K562 (cell line): ENCODE measurements at regions not wholly inside any gene's neighbourhood (a gene's known extent, or its start where the extent isn't known, plus 50 kb on each side); places are given as distances from the start of the nearest gene placed in this dataset.

Experiments
- ATAC-seq: fragments of 200-7000 bp; cut with Tn5 transposase; 3 replicates; pipeline ENCODE4 v1.9.1; 2020; ENCODE audit warnings: moderate library complexity
- BruUV-seq: library from RNA; stranded (reverse); fragments of 400-500 nt; replicated peaks from 2 replicates; lab custom pipeline; 2021; lab: Mats Ljungman, UMichigan
- CTCF ChIA-PET: fragments of 300-600 bp; formaldehyde crosslinking; extraction: SDS; loops from one replicate; lab custom pipeline; 2021; ENCODE audit warnings: low intra/inter-chr PET ratio; lab: Yijun Ruan, JAX
- POLR2A ChIA-PET: fragments of 300-600, 350-650 bp; sonication (Branson Sonifier 250); formaldehyde crosslinking; extraction: SDS; loops from one replicate; lab custom pipeline; 2021; ENCODE audit warnings: antibody characterized with exemption, inconsistent platforms; lab: Yijun Ruan, JAX
- DNase-seq, 4 experiments: peaks; one replicate each; pipeline versions ENCODE4 v3.0.0 to v3.0.0-alpha.2; 2011 to 2018; ENCODE audit warnings: low spot score in 3 of 4, mixed read lengths in 3 of 4; ENCODE audit errors: extremely low read depth in 1 of 4
- FAIRE-seq: peaks from 2 replicates; lab custom pipeline; 2011; peaks lifted over from hg19 to GRCh38; lab: Jason Lieb, UNC
- H2AFZ ChIP-seq: 2 replicates; pipeline ENCODE4 v1.6.0; 2011; ENCODE audit warnings: low read depth, low read length, control low read depth, inconsistent platforms
- H3K27ac ChIP-seq: fragments of 200-600 bp; 3 replicates; pipeline ENCODE4 v1.8.0; 2011; ENCODE audit warnings: low read depth, mild to moderate bottlenecking, control low read depth, inconsistent platforms, low read length, moderate library complexity, mixed read lengths; ENCODE audit errors: extremely low read depth
- H3K27me3 ChIP-seq, 2 experiments: fragments of 300-600 bp in 1 of 2; 2 replicates in 1 of 2; 3 replicates in 1 of 2; pipeline versions ENCODE4 v1.6.0 to v1.8.0; 2011; ENCODE audit warnings: inconsistent platforms in 2 of 2, low read length in 2 of 2, mild to moderate bottlenecking in 1 of 2, mixed read lengths in 1 of 2, moderate library complexity in 1 of 2; ENCODE audit not compliant: control insufficient read depth in 2 of 2, insufficient read depth in 2 of 2
- H3K36me3 ChIP-seq: fragments of 300-600 bp; 3 replicates; pipeline ENCODE4 v1.8.0; 2011; ENCODE audit warnings: mild to moderate bottlenecking, low read length, inconsistent platforms; ENCODE audit not compliant: control insufficient read depth, insufficient read depth
- H3K4me1 ChIP-seq, 2 experiments: fragments of 200-600 bp in 1 of 2; replicated peaks in 1 of 2; 2 replicates in 1 of 2; 3 replicates in 1 of 2; pipeline versions ENCODE4 v1.5.1 to v1.8.0; 2011; ENCODE audit warnings: inconsistent platforms in 2 of 2, low read length in 2 of 2, mild to moderate bottlenecking in 1 of 2, mixed read lengths in 1 of 2, moderate library complexity in 1 of 2; ENCODE audit not compliant: control insufficient read depth in 2 of 2, insufficient read depth in 2 of 2
- H3K4me2 ChIP-seq: 2 replicates; pipeline ENCODE4 v1.6.1; 2011; ENCODE audit warnings: low read length, control low read depth, inconsistent platforms, mixed read lengths; ENCODE audit not compliant: insufficient read depth
- H3K4me3 ChIP-seq: fragments of 200-600 bp; sonication (generic), shearing (Covaris generic); 2 replicates; pipeline ENCODE4 v1.5.1; 2016; ENCODE audit warnings: control low read depth, inconsistent platforms
- H3K79me2 ChIP-seq: fragments of 200-600 bp; 3 replicates; pipeline ENCODE4 v1.8.0; 2011; ENCODE audit warnings: low read length, inconsistent platforms; ENCODE audit not compliant: control insufficient read depth, insufficient read depth
- H3K9ac ChIP-seq, 2 experiments: 2 replicates each; pipeline versions ENCODE4 v1.6.0 to v1.6.1; 2011; ENCODE audit warnings: low read depth in 2 of 2, low read length in 2 of 2, control low read depth in 1 of 2, inconsistent platforms in 1 of 2, mild to moderate bottlenecking in 1 of 2, mixed read lengths in 1 of 2; ENCODE audit not compliant: insufficient read depth in 1 of 2
- H3K9me1 ChIP-seq: one replicate; pipeline ENCODE4 v1.6.0; 2011; ENCODE audit warnings: inconsistent platforms, mild to moderate bottlenecking, low read length, moderate library complexity; ENCODE audit not compliant: control insufficient read depth, insufficient read depth
- H3K9me3 ChIP-seq: replicated peaks from 2 replicates; pipeline ENCODE4 v1.5.1; 2011; ENCODE audit warnings: low read depth, low read length, inconsistent platforms; ENCODE audit not compliant: control insufficient read depth, insufficient read depth
- H4K20me1 ChIP-seq: replicated peaks from 2 replicates; pipeline ENCODE4 v1.6.1; 2011; ENCODE audit warnings: low read length, inconsistent platforms, mixed read lengths; ENCODE audit not compliant: control insufficient read depth, insufficient read depth
- FOS ChIP-seq: IDR thresholded peaks from 3 replicates; pipeline ENCODE4 v1.6.1; 2011; ENCODE audit not compliant: insufficient read length; ENCODE audit errors: extremely low read depth
- HBP1 ChIP-seq: fragments of 450-650 bp; formaldehyde crosslinking; IDR thresholded peaks from 2 replicates; pipeline ENCODE4 v1.4.0; 2022; ENCODE audit warnings: missing genetic modification characterization
- HMGN3 ChIP-seq: IDR thresholded peaks from 2 replicates; pipeline ENCODE4 v1.6.1; 2011; ENCODE audit warnings: borderline replicate concordance, low read depth, mild to moderate bottlenecking, mixed read lengths, low read length; ENCODE audit not compliant: insufficient read length; ENCODE audit errors: extremely low read depth
- NKRF ChIP-seq: fragments of 450-650 bp; IDR thresholded peaks from 2 replicates; pipeline ENCODE4 v1.6.1; 2016; ENCODE audit warnings: borderline replicate concordance
- SMARCA4 ChIP-seq: fragments of 450-650 bp; IDR thresholded peaks from 2 replicates; pipeline ENCODE4 v1.6.1; 2016
- USF2 ChIP-seq: sonication (generic); formaldehyde crosslinking; IDR thresholded peaks from 2 replicates; pipeline ENCODE4 v1.5.0; 2020; ENCODE audit warnings: missing genetic modification reagents
- WGBS: fragments of 100-300 bp; shearing (Covaris generic); methylation state at CpG from one replicate; pipeline ENCODE4 v1.1.6; 2016; ENCODE audit warnings: low coverage, mixed read lengths; ENCODE audit not compliant: insufficient coverage; ENCODE audit errors: missing lambda C conversion rate; 5-methylcytosine and 5-hydroxymethylcytosine counted together
- in situ Hi-C: fragments of 300-500 bp; cut with MboI; formaldehyde crosslinking; loops from 4 replicates; pipeline ENCODE4 v1.15.0; 2018; ENCODE audit warnings: inconsistent platforms, mixed read lengths
- intact Hi-C: fragments of 100-400 bp; cut with micrococcal nuclease; formaldehyde crosslinking; loops from 2 replicates; pipeline ENCODE4 v1.14.2; 2022

GRCh38 chr10:130357951-130358350 is 221.8 kb downstream of the GLRX3 start (continued):
- no peak for TF ChIP-seq NKRF

GRCh38 chr10:130358981-130359650 is 222.9 kb downstream of the GLRX3 start:
- intact Hi-C loops: no loop called here
- in situ Hi-C loops: no loop called here
- no peaks in the 10 kb centered on the region for H3K4me1 ChIP-seq
- 0% methylated on average over 9 of the region's 23 CpGs for WGBS
- H3K9ac ChIP-seq: no peak overlapping the region
- ChIA-PET POLR2A (interaction anchor here (0.6 kb wide), 1 partner anchor 1121 kb away, joined by 3 read pairs; no protein-coding TSS in a partner anchor), CTCF (no interaction called here)
- no peaks in the 10 kb centered on the region for H3K79me2 ChIP-seq
- H2AFZ ChIP-seq: no peak overlapping the region
- DNase-seq (no peak), FAIRE-seq (no peak), ATAC-seq (no peak)
- no peak overlapping the region for H3K4me2 ChIP-seq
- no peak overlapping the region for H3K27ac ChIP-seq
- no TSS peak for BruUV-seq
- no peaks in the 10 kb centered on the region for H4K20me1 ChIP-seq
- H3K4me3 ChIP-seq: no peak overlapping the region
- no peaks in the 10 kb centered on the region for H3K9me3 ChIP-seq
- peaks cover 0 to 35% of the 10 kb centered on the region in 2 experiments; a peak in 2 of 5 replicates for H3K27me3 ChIP-seq
- no peaks in the 10 kb centered on the region for H3K36me3 ChIP-seq
- no peaks in the 10 kb centered on the region for H3K9me1 ChIP-seq
- TF ChIP-seq FOS (no peak), USF2 (no peak), HMGN3 (no peak), HBP1 (CRISPR knock-in tag) (no peak), SMARCA4 (no peak)
